Testis (tissue), 2 donors: ENCODE measurements at regions not wholly inside any gene's neighbourhood (a gene's known extent, or its start where the extent isn't known, plus 50 kb on each side); places are given as distances from the start of the nearest gene placed in this dataset.
A peak's percentile ranks its signal among the peaks of the same experiment; 100 is the strongest.

ENCODE experiments used
- DNase-seq: peaks from one replicate; pipeline ENCODE4 v3.0.0-alpha.2; 2019
- H3K27ac ChIP-seq, 2 donors: fragments of 200-600 bp; sonication (generic); one replicate each; pipeline ENCODE4 v1.5.1; 2019
- H3K27me3 ChIP-seq: fragments of 200-600 bp; sonication (generic); one replicate; pipeline ENCODE4 v1.5.1; 2019
- H3K36me3 ChIP-seq: fragments of 200-600 bp; sonication (generic); one replicate; pipeline ENCODE4 v1.5.1; 2017; ENCODE audit warnings: low read depth; ENCODE audit errors: missing control alignments
- H3K4me1 ChIP-seq: fragments of 200-600 bp; sonication (generic); one replicate; pipeline ENCODE4 v1.5.1; 2019
- H3K4me3 ChIP-seq, 2 donors: fragments of 200-600 bp; sonication (generic); one replicate each; pipeline ENCODE4 v1.5.1; 2017 to 2019
- H3K9me3 ChIP-seq: fragments of 200-600 bp; sonication (generic); one replicate; pipeline ENCODE4 v1.5.1; 2017
- POLR2A ChIP-seq: fragments of 450-650 bp; IDR thresholded peaks from one replicate; pipeline ENCODE4 v1.6.1; 2017; ENCODE audit warnings: antibody characterized with exemption, mild to moderate bottlenecking, moderate library complexity
- WGBS, 2 donors: methylation state at CpG; one replicate each; pipeline ENCODE4 v1.1.5; 2018; 5-methylcytosine and 5-hydroxymethylcytosine counted together
- intact Hi-C: fragments of 100-400 bp; cut with DNase I; formaldehyde crosslinking; loops from one replicate; pipeline ENCODE4 v1.15.1; 2023; ENCODE audit warnings: low total_unique reads
- TF ChIP-seq, protein P1 (sequence below), 3 experiments: fragments of 450-650 bp in 2 of 3; fragments of 200-600 bp in 1 of 3; sonication (generic) in 1 of 3; IDR thresholded peaks; one replicate each; pipeline ENCODE4 v1.5.1; 2016 to 2019; ENCODE audit warnings: antibody characterized with exemption in 3 of 3, mild to moderate bottlenecking in 2 of 3, moderate library complexity in 1 of 3

DNA sequence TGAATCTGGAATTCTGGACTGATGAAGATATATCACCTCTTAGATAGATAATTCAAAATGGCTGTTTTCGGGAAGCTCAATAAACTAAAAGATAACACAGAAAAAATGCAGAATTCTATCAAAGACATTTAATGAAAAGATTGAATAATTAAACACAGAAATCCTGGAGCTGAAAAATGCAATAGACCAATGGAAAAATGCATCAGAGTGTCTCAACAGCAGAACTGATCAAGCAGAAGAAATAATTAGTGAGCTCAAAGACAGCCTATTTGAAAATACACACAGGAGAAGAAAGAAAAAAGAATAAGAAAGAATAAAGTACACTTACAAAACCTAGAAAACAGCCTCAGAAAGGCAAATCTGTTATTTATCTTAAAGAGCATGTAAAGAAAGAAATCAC is 356.4 kb upstream of the B3GAT1 start:
- no peaks in the 10 kb centered on the region for H3K27me3 ChIP-seq
- no peak for TF ChIP-seq POLR2A
- TF ChIP-seq, protein P1, sequence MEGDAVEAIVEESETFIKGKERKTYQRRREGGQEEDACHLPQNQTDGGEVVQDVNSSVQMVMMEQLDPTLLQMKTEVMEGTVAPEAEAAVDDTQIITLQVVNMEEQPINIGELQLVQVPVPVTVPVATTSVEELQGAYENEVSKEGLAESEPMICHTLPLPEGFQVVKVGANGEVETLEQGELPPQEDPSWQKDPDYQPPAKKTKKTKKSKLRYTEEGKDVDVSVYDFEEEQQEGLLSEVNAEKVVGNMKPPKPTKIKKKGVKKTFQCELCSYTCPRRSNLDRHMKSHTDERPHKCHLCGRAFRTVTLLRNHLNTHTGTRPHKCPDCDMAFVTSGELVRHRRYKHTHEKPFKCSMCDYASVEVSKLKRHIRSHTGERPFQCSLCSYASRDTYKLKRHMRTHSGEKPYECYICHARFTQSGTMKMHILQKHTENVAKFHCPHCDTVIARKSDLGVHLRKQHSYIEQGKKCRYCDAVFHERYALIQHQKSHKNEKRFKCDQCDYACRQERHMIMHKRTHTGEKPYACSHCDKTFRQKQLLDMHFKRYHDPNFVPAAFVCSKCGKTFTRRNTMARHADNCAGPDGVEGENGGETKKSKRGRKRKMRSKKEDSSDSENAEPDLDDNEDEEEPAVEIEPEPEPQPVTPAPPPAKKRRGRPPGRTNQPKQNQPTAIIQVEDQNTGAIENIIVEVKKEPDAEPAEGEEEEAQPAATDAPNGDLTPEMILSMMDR (IDR thresholded peaks at IDR 0.05): no peak
- no peak overlapping the region for H3K4me3 ChIP-seq
- 95 to 96% methylated on average over 1 of the region's 1 CpG for WGBS, 2 donors
- no peaks in the 10 kb centered on the region for H3K36me3 ChIP-seq
- H3K27ac ChIP-seq: no peak overlapping the region
- DNase-seq: no peak
- H3K9me3 ChIP-seq: no peaks in the 10 kb centered on the region
- no peaks in the 10 kb centered on the region for H3K4me1 ChIP-seq
- intact Hi-C loops: no loop called here

DNA sequence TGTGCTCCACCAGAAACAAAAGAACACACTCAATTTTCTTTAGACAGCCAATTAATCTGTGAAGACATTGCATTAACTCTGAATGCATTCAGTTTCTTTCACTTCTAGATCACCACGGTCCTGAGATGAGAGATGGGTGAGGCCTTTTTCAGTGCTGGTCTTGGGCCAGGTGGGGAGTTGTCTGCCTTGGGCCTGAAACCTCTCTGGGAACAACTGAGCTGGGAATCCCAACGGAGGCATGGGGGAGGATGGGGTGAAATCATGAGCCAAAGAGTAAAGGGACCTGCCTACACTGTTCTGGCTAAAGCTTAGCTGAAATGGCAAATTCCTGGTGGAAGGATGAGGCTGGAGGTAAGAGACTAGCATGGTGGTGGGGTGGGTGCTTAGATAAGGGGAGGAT is 353.5 kb upstream of the B3GAT1 start:
- 60 to 67% methylated on average over 2 of the region's 2 CpGs for WGBS, 2 donors
- no peak for DNase-seq
- H3K9me3 ChIP-seq: no peaks in the 10 kb centered on the region
- TF ChIP-seq, protein P1 (IDR thresholded peaks at IDR 0.05): no peak
- TF ChIP-seq POLR2A: no peak
- H3K27me3 ChIP-seq: no peaks in the 10 kb centered on the region
- no peaks in the 10 kb centered on the region for H3K36me3 ChIP-seq
- H3K4me3 ChIP-seq: no peak overlapping the region
- no peak overlapping the region for H3K27ac ChIP-seq
- intact Hi-C loops: no loop called here
- H3K4me1 ChIP-seq: peaks cover 3% of the 10 kb centered on the region

DNA sequence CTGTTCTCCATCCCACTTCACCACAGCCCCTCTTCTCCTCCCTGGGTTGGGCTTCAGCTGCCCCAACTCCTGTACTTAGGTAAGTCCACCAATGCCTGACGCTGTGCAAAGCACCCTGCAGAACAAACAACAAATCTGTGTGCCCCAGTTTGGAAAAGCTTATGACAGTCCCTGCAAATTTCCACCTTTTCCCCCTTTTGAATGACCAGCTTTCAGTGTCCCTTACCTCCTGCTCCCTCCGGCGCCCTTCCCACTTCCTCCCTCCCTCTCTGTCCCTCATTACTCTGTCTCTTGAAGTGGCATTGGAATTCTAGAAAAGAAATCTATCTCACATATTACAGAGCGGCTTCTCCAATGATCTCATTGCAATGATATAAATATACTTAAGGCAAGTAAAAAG is 352.9 kb upstream of the B3GAT1 start:
- H3K4me1 ChIP-seq: peaks cover 3% of the 10 kb centered on the region
- H3K36me3 ChIP-seq: no peaks in the 10 kb centered on the region
- intact Hi-C loops: no loop called here
- DNase-seq: no peak
- no peak overlapping the region for H3K4me3 ChIP-seq
- H3K27ac ChIP-seq: no peak overlapping the region
- 74 to 88% methylated on average over 4 of the region's 4 CpGs for WGBS, 2 donors
- no peaks in the 10 kb centered on the region for H3K9me3 ChIP-seq
- TF ChIP-seq, protein P1 (IDR thresholded peaks at IDR 0.05): no peak
- no peaks in the 10 kb centered on the region for H3K27me3 ChIP-seq

DNA sequence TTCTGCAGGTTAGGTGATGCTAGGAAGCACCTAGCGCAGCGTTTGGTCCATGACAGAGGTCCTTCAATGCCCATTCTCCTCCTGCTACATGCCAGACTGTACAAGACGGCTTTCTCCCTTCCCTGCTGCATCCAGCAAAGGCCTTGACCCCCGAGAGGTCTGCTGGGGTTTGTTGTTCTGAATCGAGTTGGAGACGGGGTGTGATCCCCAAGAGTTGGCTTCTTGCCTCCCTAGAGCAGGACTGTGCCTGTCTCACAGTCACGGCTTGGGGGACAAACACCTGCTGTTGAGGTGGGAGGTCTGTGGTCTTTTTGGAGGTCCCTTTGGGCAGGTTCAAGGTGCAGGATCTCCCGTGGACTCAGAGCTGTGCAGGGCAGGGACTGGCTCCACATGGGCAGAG is 352.3 kb upstream of the B3GAT1 start:
- Histone ChIP-seq H3K4me1 (peaks cover 3% of the 10 kb centered on the region), H3K27me3 (no peaks in the 10 kb centered on the region), H3K4me3 (no peak overlapping the region), H3K36me3 (no peaks in the 10 kb centered on the region), H3K9me3 (no peaks in the 10 kb centered on the region), H3K27ac (no peak overlapping the region)
- no peak for TF ChIP-seq POLR2A
- TF ChIP-seq, protein P1 (IDR thresholded peaks at IDR 0.05): no peak
- 72 to 74% methylated on average over 8 of the region's 8 CpGs for WGBS, 2 donors
- intact Hi-C loops: no loop called here
- DNase-seq: no peak

DNA sequence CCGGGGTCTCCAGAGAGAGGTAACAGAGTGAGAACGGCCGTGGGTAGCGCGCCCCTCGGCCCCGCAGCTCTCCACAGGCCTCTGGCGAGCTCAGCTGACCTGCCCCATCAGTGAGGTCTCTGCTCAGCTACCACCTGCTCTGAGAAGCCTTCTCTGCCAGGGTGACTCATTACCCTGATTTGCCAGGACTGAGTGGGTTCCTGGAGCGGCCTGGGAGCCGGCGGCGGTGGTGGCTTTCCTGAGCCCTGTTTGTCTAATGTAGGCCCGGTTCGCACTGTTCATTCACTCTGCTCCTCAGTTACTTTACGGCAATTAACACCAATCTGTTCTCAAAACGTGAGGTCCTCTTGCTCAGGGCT is 351.0 kb upstream of the B3GAT1 start:
- Histone ChIP-seq H3K9me3 (no peaks in the 10 kb centered on the region), H3K27me3 (no peaks in the 10 kb centered on the region), H3K27ac (no peak overlapping the region), H3K4me1 (peaks cover 3% of the 10 kb centered on the region), H3K4me3 (peak overlapping the region; percentile 52 to 66), H3K36me3 (no peaks in the 10 kb centered on the region)
- WGBS, 2 donors: 53 to 78% methylated on average over 8 to 16 of the region's 16 CpGs
- intact Hi-C loops: no loop called here
- no peak for DNase-seq
- TF ChIP-seq, protein P1 (IDR thresholded peaks at IDR 0.05): no peak
- TF ChIP-seq POLR2A: no peak
